HUDEP-2 (cell line): ENCODE measurements at regions not wholly inside any gene's neighbourhood (a gene's known extent, or its start where the extent isn't known, plus 50 kb on each side); places are given as distances from the start of the nearest gene placed in this dataset.

Experiments used
- DNase-seq, 76 experiments: peaks; one replicate each; lab custom pipeline; 2025; ENCODE audit not compliant: unreplicated experiment in 76 of 76; lab: John Stamatoyannopoulos, UW

DNA sequence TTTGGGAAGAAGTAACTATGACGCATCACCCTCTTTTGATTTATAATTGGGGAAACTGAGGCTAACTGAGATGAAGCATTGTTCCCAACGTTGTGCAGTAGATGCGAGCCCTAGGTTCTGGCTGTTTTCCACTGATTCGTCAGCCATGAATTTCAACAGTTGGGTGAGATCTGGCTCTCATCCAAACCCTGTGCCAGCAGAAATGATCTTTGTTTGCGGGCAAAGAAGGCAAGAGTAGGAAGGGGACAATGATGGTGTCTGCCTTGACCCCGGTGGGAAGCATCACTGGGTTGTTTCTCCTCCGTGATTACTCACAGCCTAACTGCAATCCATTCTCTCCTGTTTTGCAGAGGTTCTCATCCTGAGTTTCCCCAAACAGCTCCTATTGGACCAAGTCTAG lies 142.3 kb downstream of the MIS18A start:
- DNase-seq, result peak in 16 of 76 experiments; percentile 8 to 55 (median 24)

GRCh38 chr21:32135401-32136363 lies 143.2 kb downstream of the MIS18A start:
- DNase-seq, result no peak

DNA sequence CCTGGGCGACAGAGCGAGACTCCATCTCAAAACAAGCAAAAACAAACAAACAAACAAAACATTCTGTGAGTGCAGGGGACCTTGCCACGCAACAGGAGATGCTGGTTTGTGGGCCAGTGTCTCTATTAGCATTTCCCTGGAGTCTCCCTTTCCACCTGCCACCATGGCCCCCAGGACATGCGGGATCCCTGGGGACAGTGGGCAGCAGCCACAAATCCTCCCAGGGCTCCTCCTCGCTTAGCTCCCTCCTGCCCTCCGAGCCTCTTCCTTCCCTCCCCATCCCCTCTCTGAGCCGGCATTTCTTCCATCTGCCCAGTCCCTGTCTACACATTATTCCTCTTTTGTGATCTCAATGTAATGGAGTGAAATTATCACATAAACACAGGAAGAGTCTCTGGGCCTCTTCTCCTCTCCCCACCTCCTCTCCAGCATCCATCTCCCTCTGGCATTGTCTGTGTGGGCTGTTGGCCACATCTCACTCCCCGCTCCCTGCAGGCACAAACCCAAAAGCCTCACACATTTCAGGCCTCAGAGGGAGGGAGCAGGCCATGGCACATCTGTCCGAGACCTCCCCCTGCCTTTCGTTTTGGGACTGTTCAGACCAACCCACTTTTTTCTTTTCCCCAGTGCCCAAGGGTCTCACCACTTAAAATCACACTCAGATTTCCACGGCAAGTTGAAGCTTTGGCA lies 144.3 kb downstream of the MIS18A start:
- DNase-seq, result no peak

- no peak for DNase-seq
These were observed 146.0 kb downstream of the MIS18A start for GRCh38 chr21:32132881-32133280.

GRCh38 chr21:32132409-32132808 lies 146.4 kb downstream of the MIS18A start:
- DNase-seq, result no peak

- peak in 41 of 76 experiments; percentile 7 to 69 (median 31) for DNase-seq
These were observed 146.9 kb downstream of the MIS18A start for GRCh38 chr21:32131960-32132359.

DNA sequence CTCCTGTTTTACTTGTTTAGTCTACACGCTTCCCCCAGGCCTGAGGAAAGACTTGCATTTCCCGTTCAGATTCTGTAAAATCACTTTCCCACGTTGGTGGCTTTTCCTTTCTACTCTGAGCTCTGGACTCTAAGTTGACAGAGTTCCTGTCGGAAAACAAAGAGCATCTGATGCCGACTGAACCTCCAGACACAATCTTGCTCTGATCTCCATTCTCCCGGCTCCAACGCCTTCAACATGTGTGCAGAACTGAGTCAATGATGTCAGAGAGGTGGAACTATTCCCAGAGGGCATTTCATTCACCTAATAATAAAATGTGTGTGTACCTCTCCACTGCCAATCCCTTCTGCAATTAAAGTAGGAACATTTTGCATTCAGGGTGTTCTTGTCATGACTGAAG lies 147.7 kb downstream of the MIS18A start:
- no peak for DNase-seq

DNA sequence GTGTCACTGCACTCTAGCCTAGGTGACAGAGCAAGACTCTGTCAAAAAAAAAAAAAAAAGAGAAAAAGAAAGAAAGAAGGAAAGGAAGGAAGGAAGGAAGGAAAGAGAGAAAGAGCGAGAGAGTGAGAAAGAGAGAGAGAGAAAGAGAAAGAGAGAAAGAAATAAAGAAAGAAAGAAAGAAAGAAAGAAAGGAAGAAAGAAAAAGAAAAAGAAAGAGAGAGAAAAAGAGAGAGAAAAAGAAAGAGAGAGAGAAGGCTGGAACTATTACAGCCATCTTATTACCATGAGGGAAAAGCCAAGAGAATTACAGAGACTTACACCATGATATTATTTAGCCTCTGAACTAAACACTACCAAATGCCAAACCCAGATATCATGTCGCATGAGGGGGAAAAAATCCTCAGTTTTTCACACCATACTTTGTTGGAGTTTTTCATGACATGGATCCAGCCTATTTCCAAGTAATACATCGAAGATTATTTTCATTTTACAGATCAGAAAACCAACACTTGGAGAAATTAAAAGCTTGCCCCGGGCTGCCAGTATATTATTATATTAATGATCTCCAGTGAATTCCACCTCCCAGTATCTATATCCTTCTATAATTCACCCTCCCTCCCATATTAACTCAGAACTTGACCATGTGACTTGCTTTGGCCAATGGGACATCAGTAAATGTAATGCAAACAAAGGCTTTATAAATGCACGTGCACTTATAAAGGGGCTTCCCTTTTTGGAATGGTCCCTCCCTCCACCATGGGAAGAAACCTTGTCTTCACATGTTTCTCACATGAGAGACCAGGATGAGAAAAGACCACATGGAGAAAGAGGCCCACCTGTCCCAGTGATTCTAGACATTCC lies 148.6 kb downstream of the MIS18A start:
- DNase-seq, result no peak

- no peak for DNase-seq
These were observed 151.8 kb downstream of the MIS18A start for GRCh38 chr21:32127081-32127480.

GRCh38 chr21:32122082-32122481 lies 156.8 kb downstream of the MIS18A start:
- no peak for DNase-seq

- DNase-seq, result no peak
These were observed 158.6 kb downstream of the MIS18A start for GRCh38 chr21:32120230-32120629.

DNA sequence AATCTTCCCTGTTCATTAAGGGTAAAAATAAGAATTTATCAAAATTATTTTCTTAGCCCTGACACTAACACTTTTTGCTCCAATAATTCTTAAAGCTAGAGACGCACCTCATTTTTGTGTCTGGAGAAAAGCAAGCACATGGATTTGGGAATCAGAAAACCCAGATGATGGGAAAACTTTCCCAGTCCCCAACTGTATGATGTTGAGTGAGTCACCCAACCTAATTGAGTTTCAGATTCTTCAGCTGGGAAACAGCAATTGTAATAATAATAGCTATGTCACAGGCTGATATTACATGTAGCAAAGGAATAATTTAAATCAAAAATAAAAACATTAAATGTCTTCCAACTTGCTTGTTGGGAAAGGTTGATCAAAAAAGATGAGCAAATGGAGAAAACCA lies 159.0 kb downstream of the MIS18A start:
- DNase-seq, result no peak

DNA sequence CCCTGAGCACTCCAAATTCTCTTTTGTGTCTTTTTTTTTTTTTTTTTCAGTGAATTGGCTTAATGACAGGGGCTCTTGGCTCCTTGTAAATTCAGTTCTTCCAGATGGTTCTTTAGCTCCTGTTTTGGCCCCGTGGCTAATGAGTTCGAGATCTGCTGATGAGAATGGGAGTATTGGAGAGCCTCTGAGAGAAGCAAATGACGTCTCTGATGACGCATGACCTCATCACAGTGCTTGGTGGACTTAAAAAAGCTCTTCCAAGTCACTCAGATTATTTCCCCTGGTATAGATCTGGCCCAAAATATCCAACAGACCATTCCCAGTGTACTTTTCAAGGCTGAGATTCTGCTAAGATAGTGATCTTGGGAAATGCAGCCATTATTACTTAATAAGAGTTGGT lies 159.5 kb downstream of the MIS18A start:
- no peak for DNase-seq

GRCh38 chr21:32114419-32115035 lies 164.3 kb downstream of the MIS18A start:
- DNase-seq, result no peak

DNA sequence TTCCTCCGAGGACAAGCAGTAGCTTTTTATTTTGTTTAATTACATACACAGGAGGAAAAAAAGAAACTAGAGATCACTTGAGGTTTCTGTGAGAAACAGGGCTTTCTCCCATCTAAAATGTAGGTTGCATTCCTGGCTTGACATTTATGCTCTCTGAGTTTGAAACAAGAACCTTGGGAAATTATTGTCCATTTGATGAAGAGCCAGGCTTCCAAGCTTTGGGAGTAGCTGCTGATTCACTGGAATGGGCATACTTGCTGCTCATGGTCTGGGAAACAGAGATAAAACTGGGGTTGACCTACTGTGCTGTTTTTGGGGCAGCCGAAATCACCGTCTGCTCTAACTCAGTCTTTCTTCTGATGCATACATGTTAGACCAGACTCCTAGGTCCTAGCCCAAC lies 165.4 kb downstream of the MIS18A start:
- DNase-seq, result no peak

GRCh38 chr21:32112195-32112594 lies 166.7 kb downstream of the MIS18A start:
- DNase-seq, result peak in 47 of 76 experiments; percentile 7 to 81 (median 39)

GRCh38 chr21:32108566-32108965 lies 170.3 kb downstream of the MIS18A start:
- DNase-seq, result no peak

DNA sequence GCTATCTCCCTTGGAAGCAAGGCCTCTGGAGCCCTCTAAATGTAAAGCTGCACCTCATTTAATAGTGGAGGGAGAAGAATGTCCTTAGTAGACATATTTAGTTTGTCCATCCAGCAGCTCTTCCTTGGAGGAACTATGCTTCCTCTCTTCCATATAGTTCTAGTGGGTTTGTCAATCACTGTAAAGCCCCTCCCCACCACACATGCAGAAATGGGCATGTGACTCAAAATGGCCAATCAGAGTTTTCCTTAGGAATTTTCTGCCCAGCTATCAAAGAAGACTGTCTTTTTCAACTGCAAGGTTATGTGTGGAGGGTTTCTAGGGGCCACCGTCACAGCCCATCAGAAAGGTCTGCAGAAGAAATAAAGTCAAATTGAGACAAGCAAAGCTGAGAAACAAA lies 175.5 kb downstream of the MIS18A start:
- DNase-seq, result no peak

- DNase-seq, result no peak
These were observed 176.4 kb downstream of the MIS18A start for GRCh38 chr21:32102426-32102825.

DNA sequence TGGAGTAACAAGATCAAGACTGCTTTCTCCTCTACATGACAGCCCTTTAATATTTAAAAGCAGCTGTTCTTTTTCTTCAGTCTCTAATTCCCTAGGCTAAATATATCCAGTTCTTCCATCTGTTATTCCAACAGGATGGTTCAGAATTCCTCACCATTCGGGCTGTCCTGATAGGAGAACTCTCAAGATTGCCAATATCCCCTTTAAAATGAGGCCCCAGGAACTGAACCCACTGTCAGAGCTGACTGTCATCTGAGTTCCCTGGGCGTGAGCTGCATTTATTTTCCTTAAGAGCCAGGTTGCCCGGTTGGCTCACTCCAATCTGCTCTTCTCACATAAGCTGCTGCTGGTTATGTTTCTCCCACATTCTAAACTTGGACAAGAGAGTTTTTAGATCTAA lies 177.6 kb downstream of the MIS18A start:
- no peak for DNase-seq
